ENCODE measurements at regions not wholly inside any gene's neighbourhood (a gene's known extent, or its start where the extent isn't known, plus 50 kb on each side); places are given as distances from the start of the nearest gene placed in this dataset.

- TF ChIP-seq ELK1 (IDR thresholded peaks at IDR 0.05; ENCODE audit: low read depth, low read length), result no peak
- no peak for TF ChIP-seq FOS (IDR thresholded peaks at IDR 0.05; ENCODE audit: borderline replicate concordance, extremely low read depth, insufficient read length)
- TF ChIP-seq POLR2A (IDR thresholded peaks at IDR 0.05; ENCODE audit: low read depth, low read length), result no peak
- no peak for TF ChIP-seq USF1 (IDR thresholded peaks at IDR 0.05; ENCODE audit: borderline replicate concordance, extremely low read length, insufficient read depth, low read depth, low read length)
- ATAC-seq (no peak), FAIRE-seq (no peak), DNase-seq (ENCODE audit: low read depth, low spot score) (no peak)
- SMC1A ChIA-PET (ENCODE audit: uncharacterized antibody, unreplicated experiment), result no interaction called here
- Histone ChIP-seq H2AFZ (ENCODE audit: control insufficient read depth, low read depth, low read length) (no peak overlapping the region), H3K4me2 (ENCODE audit: control insufficient read depth, insufficient read depth) (no peak overlapping the region), H3K9me3 (replicated peaks; ENCODE audit: control insufficient read depth, insufficient read depth, low read length) (no peaks in the 10 kb centered on the region; the same call in 2 of the 3 replicates), H3K79me2 (ENCODE audit: control insufficient read depth, insufficient read depth, low read length) (no peaks in the 10 kb centered on the region), H3K4me3 (no peak overlapping the region), H3K27me3 (replicated peaks in 1 of 2; ENCODE audit: control insufficient read depth in 2 of 2, insufficient read depth in 2 of 2, low read length in 1 of 2) (no peaks in the 10 kb centered on the region), H3K36me3 (ENCODE audit: control insufficient read depth in 2 of 2, insufficient read depth in 2 of 2, low read length in 1 of 2) (no peaks in the 10 kb centered on the region), H4K20me1 (ENCODE audit: control insufficient read depth, insufficient read depth) (no peaks in the 10 kb centered on the region), H3K9ac (ENCODE audit: control insufficient read depth, insufficient read depth, low read length) (no peak overlapping the region), H3K4me1 (ENCODE audit: control insufficient read depth, insufficient read depth, low read length) (no peaks in the 10 kb centered on the region), H3K27ac (ENCODE audit: control insufficient read depth, insufficient read depth) (no peak overlapping the region)
- RAD21 ChIA-PET (ENCODE audit: unreplicated experiment), result no interaction called here
- POLR2A ChIA-PET, result no interaction called here
- BruUV-seq (replicated peaks), result no TSS peak
- intact Hi-C loops (cut with micrococcal nuclease; ENCODE audit: unreplicated experiment), result no loop called here
- in situ Hi-C loops (cut with MboI), result no loop called here
- CTCF ChIA-PET, result no interaction called here
- 17% methylated on average over 3 of the region's 4 CpGs for WGBS (ENCODE audit: insufficient coverage, insufficient replicate concordance, low lambda C conversion rate, missing lambda C conversion rate)
Observed at GRCh38 chr7:56493196-56493595, 377.0 kb upstream of the NUPR2 start.

- WGBS (ENCODE audit: insufficient coverage, insufficient replicate concordance, low lambda C conversion rate, missing lambda C conversion rate), result 23% methylated on average over 9 of the region's 9 CpGs
- BruUV-seq (replicated peaks), result no TSS peak
- no peak for TF ChIP-seq NKRF (conservative IDR thresholded peaks at IDR 0.05)
- no peak for TF ChIP-seq WRNIP1 (IDR thresholded peaks at IDR 0.05; ENCODE audit: borderline replicate concordance, low read depth, low read length)
- no peak for TF ChIP-seq CHD2 (IDR thresholded peaks at IDR 0.05; ENCODE audit: borderline replicate concordance, low read depth, low read length)
- no peak for TF ChIP-seq HDAC2 (IDR thresholded peaks at IDR 0.05)
- TF ChIP-seq BCLAF1 (IDR thresholded peaks at IDR 0.05), result no peak
- TF ChIP-seq ESRRA (IDR thresholded peaks at IDR 0.05; ENCODE audit: low read length), result no peak
Observed at GRCh38 chr7:56491636-56492425, 375.6 kb upstream of the NUPR2 start.

More at GRCh38 chr7:56491636-56492425, 375.6 kb upstream of the NUPR2 start:
- Histone ChIP-seq H3K4me2 (ENCODE audit: control insufficient read depth, insufficient read depth) (no peak overlapping the region), H3K79me2 (ENCODE audit: control insufficient read depth, insufficient read depth, low read length) (no peaks in the 10 kb centered on the region), H3K27ac (ENCODE audit: control insufficient read depth, insufficient read depth) (no peak overlapping the region), H3K9ac (ENCODE audit: control insufficient read depth, insufficient read depth, low read length) (no peak overlapping the region), H4K20me1 (ENCODE audit: control insufficient read depth, insufficient read depth) (no peaks in the 10 kb centered on the region), H3K27me3 (replicated peaks in 1 of 2; ENCODE audit: control insufficient read depth in 2 of 2, insufficient read depth in 2 of 2, low read length in 1 of 2) (no peaks in the 10 kb centered on the region), H3K9me3 (replicated peaks; ENCODE audit: control insufficient read depth, insufficient read depth, low read length) (no peaks in the 10 kb centered on the region; the same call in 2 of the 3 replicates), H3K4me3 (no peak overlapping the region), H3K4me1 (ENCODE audit: control insufficient read depth, insufficient read depth, low read length) (no peaks in the 10 kb centered on the region), H2AFZ (ENCODE audit: control insufficient read depth, low read depth, low read length) (no peak overlapping the region), H3K36me3 (ENCODE audit: control insufficient read depth in 2 of 2, insufficient read depth in 2 of 2, low read length in 1 of 2) (no peaks in the 10 kb centered on the region)
- DNase-seq (ENCODE audit: low read depth, low spot score), result no peak
- in situ Hi-C loops (cut with MboI), result no loop called here
- ChIA-PET CTCF (no interaction called here), POLR2A (no interaction called here), RAD21 (ENCODE audit: unreplicated experiment) (no interaction called here), SMC1A (ENCODE audit: uncharacterized antibody, unreplicated experiment) (no interaction called here)
- intact Hi-C loops (cut with micrococcal nuclease; ENCODE audit: unreplicated experiment), result no loop called here
- ATAC-seq, result no peak
- FAIRE-seq, result no peak

Measured in GM12878 (cell line).